HCT116 (cell line): ENCODE measurements at regions not wholly inside any gene's neighbourhood (a gene's known extent, or its start where the extent isn't known, plus 50 kb on each side); places are given as distances from the start of the nearest gene placed in this dataset.

Experiments
- ATAC-seq: fragments of 200-7000 bp; cut with Tn5 transposase; 2 replicates; pipeline ENCODE4 v1.9.1; 2020; ENCODE audit warnings: mild to moderate bottlenecking, moderate library complexity
- BruUV-seq: library from RNA; stranded (reverse); fragments of 400-500 nt; replicated peaks from 2 replicates; lab custom pipeline; 2021; lab: Mats Ljungman, UMichigan
- CTCF ChIA-PET: fragments of 300-600 bp; sonication (Branson Sonifier 250); formaldehyde crosslinking; loops from one replicate; lab custom pipeline; 2021; ENCODE audit warnings: antibody characterized with exemption; lab: Charles Lee
- POLR2A ChIA-PET: fragments of 300-600, 350-600 bp; sonication (Branson Sonifier 250); formaldehyde crosslinking; loops from one replicate; lab custom pipeline; 2021; ENCODE audit warnings: antibody characterized with exemption; lab: Charles Lee
- RAD21 ChIA-PET, 2 experiments: fragments of 300-600 bp; sonication (Branson Sonifier 250); formaldehyde crosslinking; loops; one replicate each; lab custom pipeline; 2023; ENCODE audit warnings: low total read pairs in 2 of 2; ENCODE audit not compliant: uncharacterized antibody in 2 of 2, unreplicated experiment in 2 of 2, low non-redundant PET in 1 of 2; lab: Charles Lee
- DNase-seq: peaks from one replicate; pipeline ENCODE4 v3.0.0-alpha.2; 2010; ENCODE audit warnings: low read depth, low spot score
- H2AFZ ChIP-seq: fragments of 200-600 bp; shearing (Covaris generic), sonication (generic); 2 replicates; pipeline ENCODE4 v1.6.1; 2017; ENCODE audit warnings: low read depth, mixed run types, mixed read lengths, antibody characterized with exemption, low read length; ENCODE audit not compliant: poor library complexity, severe bottlenecking
- H3K27ac ChIP-seq: 2 replicates; pipeline ENCODE4 v1.5.1; 2012; ENCODE audit warnings: low read depth, low read length
- H3K27me3 ChIP-seq: fragments of 200-600 bp; sonication (generic); 2 replicates; pipeline ENCODE4 v1.6.1; 2016; ENCODE audit warnings: mixed run types, low read length, mixed read lengths; ENCODE audit not compliant: insufficient read depth
- H3K36me3 ChIP-seq, 2 experiments: fragments of 200-500 bp in 1 of 2; fragments of 200-600 bp in 1 of 2; sonication (Bioruptor generic) in 1 of 2; sonication (generic) in 1 of 2; 2 replicates each; pipeline versions ENCODE4 v1.5.1 to v1.6.1; 2014 to 2016; ENCODE audit warnings: low read length in 2 of 2, inconsistent platforms in 1 of 2, mixed read lengths in 1 of 2, mixed run types in 1 of 2; ENCODE audit not compliant: insufficient read depth in 2 of 2, control insufficient read depth in 1 of 2
- H3K4me1 ChIP-seq, 2 experiments: fragments of 200-600 bp in 1 of 2; sonication (generic) in 1 of 2; 2 replicates each; pipeline versions ENCODE4 v1.5.1 to v1.6.1; 2012 to 2017; ENCODE audit warnings: low read length in 2 of 2, inconsistent platforms in 1 of 2, mild to moderate bottlenecking in 1 of 2, mixed read lengths in 1 of 2, mixed run types in 1 of 2, moderate library complexity in 1 of 2; ENCODE audit not compliant: insufficient read depth in 2 of 2, control insufficient read depth in 1 of 2
- H3K4me2 ChIP-seq: fragments of 200-600 bp; sonication (generic); 2 replicates; pipeline ENCODE4 v1.6.1; 2017; ENCODE audit warnings: mixed run types, low read length, mixed read lengths
- H3K4me3 ChIP-seq, 2 experiments: fragments of 200-600 bp in 1 of 2; sonication (generic) in 1 of 2; replicated peaks in 1 of 2; 2 replicates each; pipeline ENCODE4 v1.5.1; 2011 to 2016; ENCODE audit warnings: low read length in 2 of 2, control low read depth in 1 of 2, low read depth in 1 of 2, mild to moderate bottlenecking in 1 of 2, mixed read lengths in 1 of 2, mixed run types in 1 of 2
- H3K79me2 ChIP-seq: fragments of 200-600 bp; sonication (generic); 2 replicates; pipeline ENCODE4 v1.6.1; 2017; ENCODE audit warnings: mild to moderate bottlenecking, mixed run types, low read length, moderate library complexity, mixed read lengths; ENCODE audit not compliant: insufficient read depth
- H3K9ac ChIP-seq: fragments of 200-600 bp; sonication (generic); 2 replicates; pipeline ENCODE4 v1.6.1; 2016; ENCODE audit warnings: low read length, mixed read lengths
- H3K9me2 ChIP-seq: fragments of 200-600 bp; sonication (generic), shearing (Covaris generic); 2 replicates; pipeline ENCODE4 v1.6.1; 2017; ENCODE audit warnings: mixed run types, mild to moderate bottlenecking, moderate library complexity; ENCODE audit not compliant: insufficient read depth
- H3K9me3 ChIP-seq, 2 experiments: fragments of 200-500 bp in 1 of 2; fragments of 200-600 bp in 1 of 2; sonication (Bioruptor generic) in 1 of 2; sonication (generic) in 1 of 2; 2 replicates each; pipeline ENCODE4 v1.6.1; 2014 to 2017; ENCODE audit warnings: low read length in 2 of 2, mixed read lengths in 2 of 2, inconsistent platforms in 1 of 2, low read depth in 1 of 2, mild to moderate bottlenecking in 1 of 2, mixed run types in 1 of 2, moderate library complexity in 1 of 2; ENCODE audit not compliant: control insufficient read depth in 1 of 2, insufficient read depth in 1 of 2
- H4K20me1 ChIP-seq: fragments of 200-600 bp; sonication (generic), shearing (Covaris generic); 2 replicates; pipeline ENCODE4 v1.6.1; 2017; ENCODE audit warnings: mixed run types, mild to moderate bottlenecking, moderate library complexity; ENCODE audit not compliant: insufficient read depth
- CBX3 ChIP-seq: IDR thresholded peaks from 2 replicates; pipeline ENCODE4 v1.6.1; 2012; ENCODE audit warnings: low read depth
- CEBPB ChIP-seq: IDR thresholded peaks from 2 replicates; pipeline ENCODE4 v1.6.1; 2012; ENCODE audit warnings: low read depth
- EGR1 ChIP-seq: IDR thresholded peaks from 2 replicates; pipeline ENCODE4 v1.6.1; 2012; ENCODE audit warnings: low read depth
- EZH2 ChIP-seq: fragments of 200-600 bp; sonication (generic); IDR thresholded peaks from 2 replicates; pipeline ENCODE4 v1.6.1; 2017; ENCODE audit warnings: antibody characterized with exemption, mixed run types
- FOSL1 ChIP-seq: IDR thresholded peaks from 2 replicates; pipeline ENCODE4 v1.6.1; 2012; ENCODE audit warnings: low read depth
- JUND ChIP-seq: IDR thresholded peaks from 2 replicates; pipeline ENCODE4 v1.6.1; 2012
- POLR2A ChIP-seq: IDR thresholded peaks from 2 replicates; pipeline ENCODE4 v1.7.0; 2011; ENCODE audit warnings: borderline replicate concordance; ENCODE audit not compliant: insufficient read depth, insufficient read length; ENCODE audit errors: extremely low read depth
- POLR2AphosphoS5 ChIP-seq: IDR thresholded peaks from 2 replicates; pipeline ENCODE4 v1.6.1; 2011; ENCODE audit warnings: mild to moderate bottlenecking, low read depth, low read length, moderate library complexity
- RAD21 ChIP-seq: IDR thresholded peaks from 2 replicates; pipeline ENCODE4 v1.6.1; 2012; ENCODE audit warnings: low read depth, mild to moderate bottlenecking
- SIN3A ChIP-seq: IDR thresholded peaks from 2 replicates; pipeline ENCODE4 v1.6.1; 2012; ENCODE audit warnings: low read depth
- SP1 ChIP-seq: IDR thresholded peaks from 2 replicates; pipeline ENCODE4 v1.6.1; 2012; ENCODE audit warnings: low read depth
- SRF ChIP-seq: IDR thresholded peaks from 2 replicates; pipeline ENCODE4 v1.6.1; 2012; ENCODE audit warnings: low read depth
- TCF7L2 ChIP-seq: IDR thresholded peaks from 2 replicates; pipeline ENCODE4 v1.7.0; 2011; ENCODE audit warnings: borderline replicate concordance, inconsistent platforms; ENCODE audit not compliant: insufficient read depth, insufficient read length; ENCODE audit errors: extremely low read depth
- ZFX ChIP-seq: fragments of 450-650 bp; IDR thresholded peaks from 2 replicates; pipeline ENCODE4 v1.6.1; 2017
- ZNF274 ChIP-seq: fragments of 200-500 bp; sonication (Bioruptor generic); IDR thresholded peaks from 2 replicates; pipeline ENCODE4 v1.6.1; 2014; ENCODE audit warnings: mild to moderate bottlenecking, low read depth, low read length, inconsistent platforms
- intact Hi-C: fragments of 100-400 bp; cut with micrococcal nuclease; formaldehyde crosslinking; loops from 2 replicates; pipeline ENCODE4 v1.10.0; 2022
- TF ChIP-seq, protein P1 (sequence below): IDR thresholded peaks from 2 replicates; pipeline ENCODE4 v1.6.1; 2012
- TF ChIP-seq, protein P2 (sequence below): IDR thresholded peaks from 2 replicates; pipeline ENCODE4 v1.6.1; 2012
- TF ChIP-seq, protein P3 (sequence below): IDR thresholded peaks from 2 replicates; pipeline ENCODE4 v1.6.1; 2012; ENCODE audit warnings: low read depth
- TF ChIP-seq, protein P4 (sequence below): IDR thresholded peaks from 2 replicates; pipeline ENCODE4 v1.6.1; 2011; ENCODE audit warnings: mild to moderate bottlenecking, low read length, moderate library complexity; ENCODE audit not compliant: insufficient replicate concordance; ENCODE audit errors: extremely low read depth

DNA sequence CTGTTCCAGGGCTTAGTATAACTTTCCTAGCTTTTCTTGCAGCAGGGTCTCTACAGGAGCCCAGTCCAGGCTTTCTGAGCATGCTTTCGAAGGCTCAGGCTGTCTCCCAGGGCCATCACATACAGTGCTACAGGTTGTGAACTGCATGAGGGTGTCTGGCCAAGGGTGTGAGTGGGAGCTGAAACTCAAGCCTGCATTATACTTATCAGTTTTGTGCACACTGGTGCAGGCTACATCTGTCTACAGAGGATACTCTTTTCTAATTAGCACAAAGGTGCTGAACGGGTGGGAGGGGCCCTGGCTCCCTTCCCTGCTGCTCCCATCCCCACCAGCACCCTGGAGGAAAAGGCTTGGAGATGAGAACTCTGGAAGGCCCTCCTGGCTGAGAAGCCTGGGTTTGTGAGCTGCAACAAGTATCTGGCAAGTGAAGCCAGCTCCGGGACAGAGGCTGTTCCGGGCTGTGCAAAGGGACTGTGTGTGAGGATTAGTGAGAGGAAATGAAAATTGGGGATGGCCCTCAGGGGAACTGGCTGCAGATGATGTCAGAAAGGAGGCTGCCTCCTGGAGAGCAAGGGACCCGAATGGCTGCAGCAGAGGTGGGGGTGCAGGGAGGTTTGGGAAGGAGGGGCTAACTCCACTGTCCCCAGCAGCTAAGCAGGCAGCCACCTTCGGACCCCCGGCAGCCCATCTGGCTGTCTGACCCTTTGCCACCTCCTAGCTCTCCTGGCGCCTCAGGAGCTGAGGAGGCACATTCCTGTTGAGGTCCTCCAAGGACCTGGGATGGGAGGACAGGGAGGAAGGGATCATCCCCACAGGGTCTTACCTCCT is 68.5 kb downstream of the EFNB1 start:
- TF ChIP-seq, protein P1, sequence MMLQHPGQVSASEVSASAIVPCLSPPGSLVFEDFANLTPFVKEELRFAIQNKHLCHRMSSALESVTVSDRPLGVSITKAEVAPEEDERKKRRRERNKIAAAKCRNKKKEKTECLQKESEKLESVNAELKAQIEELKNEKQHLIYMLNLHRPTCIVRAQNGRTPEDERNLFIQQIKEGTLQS: no peak
- TF ChIP-seq, protein P2, sequence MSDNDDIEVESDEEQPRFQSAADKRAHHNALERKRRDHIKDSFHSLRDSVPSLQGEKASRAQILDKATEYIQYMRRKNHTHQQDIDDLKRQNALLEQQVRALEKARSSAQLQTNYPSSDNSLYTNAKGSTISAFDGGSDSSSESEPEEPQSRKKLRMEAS: no peak
- TF ChIP-seq SP1 (no peak), SIN3A (no peak), JUND (no peak), FOSL1 (no peak), TCF7L2 (no peak), ZNF274 (no peak), RAD21 (no peak), SRF (no peak), CBX3 (no peak), POLR2AphosphoS5 (no peak), EZH2 (no peak), CEBPB (no peak), EGR1 (no peak), ZFX (no peak), POLR2A (no peak)
- TF ChIP-seq, protein P3, sequence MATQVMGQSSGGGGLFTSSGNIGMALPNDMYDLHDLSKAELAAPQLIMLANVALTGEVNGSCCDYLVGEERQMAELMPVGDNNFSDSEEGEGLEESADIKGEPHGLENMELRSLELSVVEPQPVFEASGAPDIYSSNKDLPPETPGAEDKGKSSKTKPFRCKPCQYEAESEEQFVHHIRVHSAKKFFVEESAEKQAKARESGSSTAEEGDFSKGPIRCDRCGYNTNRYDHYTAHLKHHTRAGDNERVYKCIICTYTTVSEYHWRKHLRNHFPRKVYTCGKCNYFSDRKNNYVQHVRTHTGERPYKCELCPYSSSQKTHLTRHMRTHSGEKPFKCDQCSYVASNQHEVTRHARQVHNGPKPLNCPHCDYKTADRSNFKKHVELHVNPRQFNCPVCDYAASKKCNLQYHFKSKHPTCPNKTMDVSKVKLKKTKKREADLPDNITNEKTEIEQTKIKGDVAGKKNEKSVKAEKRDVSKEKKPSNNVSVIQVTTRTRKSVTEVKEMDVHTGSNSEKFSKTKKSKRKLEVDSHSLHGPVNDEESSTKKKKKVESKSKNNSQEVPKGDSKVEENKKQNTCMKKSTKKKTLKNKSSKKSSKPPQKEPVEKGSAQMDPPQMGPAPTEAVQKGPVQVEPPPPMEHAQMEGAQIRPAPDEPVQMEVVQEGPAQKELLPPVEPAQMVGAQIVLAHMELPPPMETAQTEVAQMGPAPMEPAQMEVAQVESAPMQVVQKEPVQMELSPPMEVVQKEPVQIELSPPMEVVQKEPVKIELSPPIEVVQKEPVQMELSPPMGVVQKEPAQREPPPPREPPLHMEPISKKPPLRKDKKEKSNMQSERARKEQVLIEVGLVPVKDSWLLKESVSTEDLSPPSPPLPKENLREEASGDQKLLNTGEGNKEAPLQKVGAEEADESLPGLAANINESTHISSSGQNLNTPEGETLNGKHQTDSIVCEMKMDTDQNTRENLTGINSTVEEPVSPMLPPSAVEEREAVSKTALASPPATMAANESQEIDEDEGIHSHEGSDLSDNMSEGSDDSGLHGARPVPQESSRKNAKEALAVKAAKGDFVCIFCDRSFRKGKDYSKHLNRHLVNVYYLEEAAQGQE: no peak
- TF ChIP-seq, protein P4, sequence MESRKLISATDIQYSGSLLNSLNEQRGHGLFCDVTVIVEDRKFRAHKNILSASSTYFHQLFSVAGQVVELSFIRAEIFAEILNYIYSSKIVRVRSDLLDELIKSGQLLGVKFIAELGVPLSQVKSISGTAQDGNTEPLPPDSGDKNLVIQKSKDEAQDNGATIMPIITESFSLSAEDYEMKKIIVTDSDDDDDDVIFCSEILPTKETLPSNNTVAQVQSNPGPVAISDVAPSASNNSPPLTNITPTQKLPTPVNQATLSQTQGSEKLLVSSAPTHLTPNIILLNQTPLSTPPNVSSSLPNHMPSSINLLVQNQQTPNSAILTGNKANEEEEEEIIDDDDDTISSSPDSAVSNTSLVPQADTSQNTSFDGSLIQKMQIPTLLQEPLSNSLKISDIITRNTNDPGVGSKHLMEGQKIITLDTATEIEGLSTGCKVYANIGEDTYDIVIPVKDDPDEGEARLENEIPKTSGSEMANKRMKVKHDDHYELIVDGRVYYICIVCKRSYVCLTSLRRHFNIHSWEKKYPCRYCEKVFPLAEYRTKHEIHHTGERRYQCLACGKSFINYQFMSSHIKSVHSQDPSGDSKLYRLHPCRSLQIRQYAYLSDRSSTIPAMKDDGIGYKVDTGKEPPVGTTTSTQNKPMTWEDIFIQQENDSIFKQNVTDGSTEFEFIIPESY: no peak
- TF ChIP-seq, all 23 proteins: peak for 0
- ChIA-PET POLR2A (no interaction called here), RAD21 (no interaction called here), CTCF (no interaction called here)
- intact Hi-C loops: no loop called here
- DNase-seq (no peak), ATAC-seq (no peak)
- Histone ChIP-seq H3K4me3 (no peak overlapping the region), H3K4me2 (no peak overlapping the region), H3K9me3 (no peaks in the 10 kb centered on the region), H4K20me1 (no peaks in the 10 kb centered on the region), H3K9me2 (no peaks in the 10 kb centered on the region), H3K79me2 (no peaks in the 10 kb centered on the region), H2AFZ (no peak overlapping the region), H3K36me3 (no peaks in the 10 kb centered on the region), H3K27ac (no peak overlapping the region), H3K27me3 (no peaks in the 10 kb centered on the region), H3K4me1 (peaks cover 0 to 6% of the 10 kb centered on the region in 2 experiments; a peak in 1 of 4 replicates), H3K9ac (no peak overlapping the region)
- no TSS peak for BruUV-seq
